IPS-18c (cell line): ENCODE measurements at regions not wholly inside any gene's neighbourhood (a gene's known extent, or its start where the extent isn't known, plus 50 kb on each side); places are given as distances from the start of the nearest gene placed in this dataset.

Source experiments
- H3K4me3 ChIP-seq: 2 replicates; pipeline ENCODE4 v1.7.0; 2013; ENCODE audit warnings: low read depth, mild to moderate bottlenecking, low read length, moderate library complexity; ENCODE audit not compliant: insufficient read depth
- H3K9me3 ChIP-seq: one replicate; pipeline ENCODE4 v1.6.1; 2013; ENCODE audit warnings: mild to moderate bottlenecking, low read length, moderate library complexity; ENCODE audit not compliant: control insufficient read depth, insufficient read depth

DNA sequence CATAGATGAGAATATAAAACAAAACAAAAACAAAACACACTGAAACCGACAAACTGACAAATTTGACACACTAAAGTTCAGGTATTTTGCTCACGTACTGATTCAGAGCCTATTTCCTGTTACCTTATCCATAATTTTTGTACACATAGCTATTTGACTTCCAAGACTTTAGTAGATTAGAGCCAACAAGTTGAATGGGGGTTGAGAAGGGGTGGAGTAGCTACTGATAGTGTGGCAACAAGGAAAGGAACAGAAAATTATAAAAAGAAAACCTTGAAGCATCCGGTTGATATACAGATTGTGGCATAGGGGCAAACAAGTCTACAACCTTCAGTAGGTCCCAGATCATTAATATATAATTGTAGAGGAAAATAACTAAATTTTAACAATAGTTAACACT is 92.3 kb upstream of the RASGEF1B start:
- Histone ChIP-seq H3K9me3 (peaks cover 2% of the 10 kb centered on the region), H3K4me3 (no peak overlapping the region)

DNA sequence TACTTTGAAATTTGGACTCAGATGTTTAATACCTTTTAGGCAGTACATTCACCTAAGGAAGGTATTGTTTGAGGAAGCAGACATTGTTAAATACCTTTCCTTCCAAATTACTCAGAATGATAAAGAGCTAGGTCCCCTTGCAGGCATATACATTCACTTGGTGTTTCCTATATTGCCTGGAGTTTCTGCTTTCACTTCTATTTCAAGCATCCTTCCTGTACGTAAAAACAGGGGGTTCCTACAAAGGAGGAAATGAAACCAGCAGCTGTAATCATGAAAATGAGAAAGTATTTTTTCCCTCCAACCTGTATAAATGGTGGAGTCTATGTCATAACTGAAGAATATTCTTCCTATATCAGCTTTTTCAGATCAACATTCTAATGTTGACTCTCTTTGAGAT is 90.4 kb upstream of the RASGEF1B start:
- Histone ChIP-seq H3K4me3 (no peak overlapping the region), H3K9me3 (no peaks in the 10 kb centered on the region)

DNA sequence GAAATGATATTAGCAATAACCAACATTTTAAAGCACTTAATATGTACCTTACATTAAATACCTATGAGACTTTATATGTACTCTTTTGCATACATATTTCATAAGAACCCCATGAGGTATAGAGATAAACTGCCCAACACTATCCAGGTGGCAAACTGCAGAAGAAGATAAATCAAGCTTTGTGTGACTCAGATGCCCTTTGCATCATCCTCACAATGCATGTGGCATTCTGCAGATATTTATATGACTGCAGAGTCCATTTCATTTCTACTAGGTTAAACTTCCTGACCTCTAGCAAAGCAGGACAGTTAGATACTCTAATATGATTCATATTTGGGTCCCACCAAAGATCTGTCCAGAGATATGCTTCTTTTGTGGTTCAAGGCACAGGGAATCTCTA is 85.6 kb upstream of the RASGEF1B start:
- Histone ChIP-seq H3K4me3 (no peak overlapping the region), H3K9me3 (no peaks in the 10 kb centered on the region)

DNA sequence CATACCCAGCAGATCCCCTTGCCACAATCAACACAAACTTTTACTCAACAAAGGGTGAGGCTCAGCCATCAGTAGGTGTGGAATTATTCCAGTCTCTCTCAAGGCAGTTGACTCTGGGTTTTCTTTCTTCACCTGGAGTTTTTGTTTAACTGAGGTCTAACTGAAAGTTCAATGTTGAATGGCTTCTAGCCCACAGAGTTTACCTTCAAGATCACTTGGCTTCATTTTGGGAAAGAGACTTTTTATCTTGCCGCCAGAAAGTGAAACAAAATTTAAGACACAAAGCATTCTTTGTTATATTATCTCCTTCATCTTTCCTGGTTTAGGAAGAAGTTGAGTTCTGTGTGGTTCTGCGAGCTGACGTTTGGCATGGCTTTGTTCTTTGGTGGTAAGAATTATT is 83.8 kb upstream of the RASGEF1B start:
- no peak overlapping the region for H3K4me3 ChIP-seq

GRCh38 chr4:81552086-81552485 is 80.4 kb upstream of the RASGEF1B start:
- no peak overlapping the region for H3K4me3 ChIP-seq
- H3K9me3 ChIP-seq, result no peaks in the 10 kb centered on the region

More for the DNA sequence above, 83.8 kb upstream of the RASGEF1B start:
- H3K9me3 ChIP-seq, result no peaks in the 10 kb centered on the region

DNA sequence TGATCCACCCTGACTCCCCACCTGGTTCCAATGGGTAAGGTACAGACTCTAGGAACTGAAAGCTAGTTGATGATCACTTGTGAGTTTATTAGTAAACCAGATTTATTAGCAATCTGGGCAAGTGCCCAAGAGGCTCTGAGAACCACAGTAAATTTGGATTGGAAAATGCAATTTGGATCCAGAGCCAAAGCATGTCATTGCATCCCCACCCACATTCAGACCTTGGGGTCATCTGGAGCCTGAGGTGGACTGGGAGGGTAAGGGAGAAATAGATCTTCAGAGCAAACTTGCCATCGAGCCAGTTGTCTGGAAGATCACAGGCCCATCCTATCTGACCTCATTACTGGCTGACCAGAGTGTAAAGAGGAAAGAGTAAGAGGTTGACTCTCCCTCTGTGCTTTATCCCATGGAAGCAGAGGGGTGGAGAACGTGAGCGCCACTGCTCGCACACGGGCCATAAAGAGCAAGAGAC is 78.7 kb upstream of the RASGEF1B start:
- Histone ChIP-seq H3K9me3 (no peaks in the 10 kb centered on the region), H3K4me3 (no peak overlapping the region)

DNA sequence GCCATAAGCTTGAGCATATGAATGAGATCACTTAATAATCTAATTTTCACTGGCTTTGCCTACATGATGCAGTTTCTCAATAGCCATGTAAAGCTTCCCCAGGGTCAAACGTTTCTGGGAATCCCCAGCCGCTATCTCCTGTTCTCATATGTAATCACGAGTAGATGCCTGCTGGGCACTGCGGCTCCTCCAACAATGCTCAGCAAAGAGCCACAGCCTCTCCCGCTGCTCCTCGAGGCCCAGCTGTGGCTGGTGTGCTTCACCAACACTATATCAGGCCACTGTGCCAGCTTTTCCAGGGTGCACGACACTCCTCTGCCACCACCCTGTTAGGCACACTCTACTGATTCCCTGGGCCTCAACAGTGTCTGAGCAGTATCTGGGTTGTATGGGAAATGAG is 78.3 kb upstream of the RASGEF1B start:
- H3K9me3 ChIP-seq, result no peaks in the 10 kb centered on the region
- no peak overlapping the region for H3K4me3 ChIP-seq

- no peak overlapping the region for H3K4me3 ChIP-seq
- H3K9me3 ChIP-seq, result no peaks in the 10 kb centered on the region
Measured at GRCh38 chr4:81546777-81547176, 75.1 kb upstream of the RASGEF1B start.

DNA sequence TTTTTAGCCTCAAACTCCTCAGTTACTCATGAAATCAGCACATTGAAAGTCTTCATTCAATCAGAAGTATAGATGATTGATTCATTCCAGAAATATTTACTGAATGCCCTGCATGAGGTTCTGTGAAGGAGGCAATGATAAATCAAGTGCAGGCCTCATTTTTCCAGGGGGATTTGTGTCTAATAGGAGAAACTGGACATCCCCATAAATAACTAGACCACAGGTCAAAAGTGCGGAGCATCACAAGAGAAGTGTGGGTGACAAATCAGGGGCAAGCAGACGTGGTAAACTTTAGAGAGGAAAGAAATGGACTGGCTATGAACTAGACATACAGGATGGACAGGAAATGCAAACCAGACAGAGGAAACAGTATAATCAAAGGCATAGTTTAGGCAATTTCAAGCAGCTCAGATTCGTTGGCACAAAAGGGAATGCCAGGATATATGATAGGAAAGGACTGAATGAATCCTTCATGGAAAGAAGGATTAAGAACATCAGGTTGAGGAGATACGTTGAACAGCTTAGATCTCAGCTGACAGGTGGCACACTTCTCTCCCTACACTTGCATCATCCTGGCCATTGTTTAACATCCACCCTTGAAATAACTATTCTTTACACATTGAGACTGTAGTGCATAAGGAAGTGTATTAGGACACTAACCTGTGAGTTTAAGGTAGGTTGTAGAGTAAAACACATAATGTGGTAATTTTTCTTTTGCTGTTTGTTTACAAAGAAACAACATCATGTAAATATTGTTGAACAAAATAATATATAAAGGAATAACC is 69.6 kb upstream of the RASGEF1B start:
- no peak overlapping the region for H3K4me3 ChIP-seq
- no peaks in the 10 kb centered on the region for H3K9me3 ChIP-seq

DNA sequence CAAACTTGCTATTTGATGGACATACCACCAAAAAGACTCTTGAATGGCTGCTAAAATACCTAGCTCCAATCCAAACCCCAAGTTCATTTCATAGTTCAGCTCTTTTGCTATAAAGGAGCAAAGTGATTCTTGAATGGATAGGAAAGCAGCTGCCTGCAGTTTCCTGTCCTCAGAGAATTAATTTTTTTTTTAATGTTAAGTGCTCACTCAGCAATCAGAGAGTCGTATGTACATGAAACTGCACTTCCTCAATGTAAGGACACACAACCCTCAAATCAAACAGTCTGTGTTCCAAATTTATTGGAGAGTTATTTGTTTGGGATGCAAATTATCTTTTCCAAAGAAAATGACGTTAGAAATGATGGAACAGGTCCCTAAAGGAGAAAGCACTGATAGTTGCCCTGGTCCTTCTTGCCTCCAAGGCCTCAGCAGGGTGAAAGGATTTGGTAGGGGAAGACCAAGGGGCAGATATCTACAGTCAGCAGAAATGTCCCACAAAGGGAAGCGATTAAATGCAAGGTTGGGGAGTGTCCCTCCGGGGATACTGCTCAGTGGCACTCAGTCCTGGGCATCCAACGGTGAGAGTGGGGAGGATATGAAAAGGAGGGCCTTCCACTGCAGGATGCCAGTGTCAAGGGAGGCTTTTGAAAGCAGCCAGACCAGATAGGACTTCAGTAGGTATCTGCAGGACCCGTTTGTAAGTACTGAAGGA is 67.2 kb upstream of the RASGEF1B start:
- no peaks in the 10 kb centered on the region for H3K9me3 ChIP-seq
- H3K4me3 ChIP-seq, result no peak overlapping the region

- no peak overlapping the region for H3K4me3 ChIP-seq
- H3K9me3 ChIP-seq, result no peaks in the 10 kb centered on the region
Measured at GRCh38 chr4:81531410-81531809, 59.7 kb upstream of the RASGEF1B start.

DNA sequence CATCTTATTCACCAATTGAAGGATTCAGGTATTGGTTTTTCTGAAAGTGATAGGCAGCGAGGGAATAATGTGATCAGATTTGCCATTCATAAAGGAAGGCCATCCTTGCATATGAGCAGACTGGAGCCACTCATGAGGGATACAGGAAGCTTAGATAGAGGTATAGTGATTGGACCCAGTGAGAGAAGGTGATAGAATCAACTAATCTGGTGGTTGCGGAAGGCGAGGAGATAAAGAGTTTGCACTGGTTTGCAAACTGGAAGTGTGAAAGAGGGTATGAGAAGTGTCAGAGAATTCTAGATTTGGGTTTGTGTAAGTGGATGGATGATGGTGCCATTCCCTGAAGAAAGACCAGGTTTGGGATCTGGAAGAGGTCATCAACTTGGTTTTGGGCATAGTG is 57.3 kb upstream of the RASGEF1B start:
- no peak overlapping the region for H3K4me3 ChIP-seq

DNA sequence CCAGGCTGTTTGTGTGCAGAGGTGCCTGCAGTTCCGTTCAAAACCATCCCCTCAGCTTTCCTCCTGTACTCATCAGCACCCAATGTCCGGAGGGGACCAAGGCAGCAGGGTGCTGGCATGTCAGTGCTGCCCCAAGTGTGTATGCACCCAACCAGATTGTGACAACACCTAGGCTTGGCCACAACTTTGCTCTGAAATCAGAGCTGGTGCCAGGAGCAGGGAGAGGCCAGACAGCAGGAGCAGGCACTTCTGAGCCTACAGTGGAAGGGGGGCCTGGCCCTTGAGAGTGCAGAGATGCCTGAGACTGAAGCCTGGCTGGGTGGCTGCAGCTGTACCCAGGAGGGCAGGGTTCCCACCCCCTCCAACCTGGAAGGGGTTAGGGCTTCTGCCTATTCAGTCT is 56.5 kb upstream of the RASGEF1B start:
- Histone ChIP-seq H3K9me3 (no peaks in the 10 kb centered on the region), H3K4me3 (no peak overlapping the region)

More for the DNA sequence above, 57.3 kb upstream of the RASGEF1B start:
- H3K9me3 ChIP-seq, result no peaks in the 10 kb centered on the region

GRCh38 chr4:81527709-81528108 is 56.0 kb upstream of the RASGEF1B start:
- H3K9me3 ChIP-seq, result no peaks in the 10 kb centered on the region
- no peak overlapping the region for H3K4me3 ChIP-seq

GRCh38 chr4:81527115-81527514 is 55.4 kb upstream of the RASGEF1B start:
- H3K4me3 ChIP-seq, result no peak overlapping the region
- H3K9me3 ChIP-seq, result no peaks in the 10 kb centered on the region

- Histone ChIP-seq H3K4me3 (no peak overlapping the region), H3K9me3 (no peaks in the 10 kb centered on the region)
Measured at GRCh38 chr4:81526706-81527105, 55.0 kb upstream of the RASGEF1B start.

DNA sequence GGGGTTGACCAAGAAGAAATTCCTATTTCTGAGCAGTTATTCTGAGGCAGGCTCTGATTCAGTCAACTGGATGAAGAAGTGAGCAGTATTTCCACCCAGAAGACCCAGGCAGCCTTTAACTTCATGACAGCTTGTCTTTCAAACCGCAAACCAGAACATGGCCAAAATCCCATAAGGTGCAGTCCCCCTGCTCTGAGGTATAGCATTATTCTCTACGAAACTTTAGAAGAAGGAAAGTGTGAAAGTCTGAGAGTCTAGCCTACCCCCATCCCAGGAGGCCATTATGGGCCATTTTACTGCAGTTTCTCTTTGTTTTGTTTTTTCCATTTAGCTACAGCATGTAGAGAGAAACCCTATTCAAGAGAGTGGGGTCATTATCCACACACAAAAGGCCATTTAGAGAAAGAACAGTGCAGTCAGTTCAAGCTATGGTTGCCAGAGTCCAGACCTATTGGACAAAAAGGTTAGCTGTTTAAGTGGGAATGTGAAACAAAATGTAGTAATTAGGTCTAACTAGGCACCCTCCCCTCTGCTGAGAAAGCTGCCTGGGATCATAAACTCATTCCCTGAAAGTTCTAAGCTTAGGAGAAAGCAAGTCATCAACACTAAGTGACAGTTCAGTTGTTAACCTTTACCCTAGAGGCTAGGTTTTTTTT is 52.1 kb upstream of the RASGEF1B start:
- H3K9me3 ChIP-seq, result no peaks in the 10 kb centered on the region

DNA sequence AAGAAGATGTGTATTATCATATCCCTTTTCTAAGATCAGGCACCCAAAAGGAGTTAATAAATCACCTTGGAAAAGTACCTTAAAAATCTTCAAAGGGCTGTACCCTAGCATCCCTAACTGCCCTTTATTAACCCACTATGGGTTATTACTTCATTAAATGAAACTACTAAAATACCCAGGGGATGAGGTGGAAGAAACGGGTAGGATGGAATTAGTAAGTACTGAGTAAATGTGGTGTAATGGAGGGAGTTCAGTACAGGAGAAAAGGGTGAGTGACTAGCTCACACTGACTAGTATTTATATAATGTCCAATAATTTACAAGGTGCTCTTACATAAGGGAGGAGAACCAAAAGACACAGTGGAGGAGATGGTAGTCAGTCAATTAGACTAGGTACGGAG is 51.0 kb upstream of the RASGEF1B start:
- Histone ChIP-seq H3K9me3 (no peaks in the 10 kb centered on the region), H3K4me3 (no peak overlapping the region)

More for the DNA sequence above, 52.1 kb upstream of the RASGEF1B start:
- no peak overlapping the region for H3K4me3 ChIP-seq
